ENCODE measurements at regions not wholly inside any gene's neighbourhood (a gene's known extent, or its start where the extent isn't known, plus 50 kb on each side); places are given as distances from the start of the nearest gene placed in this dataset.

- DNase-seq (ENCODE audit: extremely low read depth, low read depth): no peak
- H3K4me3 ChIP-seq (replicated peaks; ENCODE audit: low read depth, low read length): no peak overlapping the region
- TF ChIP-seq CTCF (IDR thresholded peaks at IDR 0.05; ENCODE audit: low read depth, low read length, missing control alignments): no peak
These were observed 124.0 kb downstream of the SPTSSA start for GRCh38 chr14:34338056-34338455.

GRCh38 chr14:34336501-34336900 lies 125.5 kb downstream of the SPTSSA start:
- TF ChIP-seq CTCF (IDR thresholded peaks at IDR 0.05; ENCODE audit: low read depth, low read length, missing control alignments): no peak
- DNase-seq (ENCODE audit: extremely low read depth, low read depth): no peak

GRCh38 chr14:34335968-34336367 lies 126.1 kb downstream of the SPTSSA start:
- TF ChIP-seq CTCF (IDR thresholded peaks at IDR 0.05; ENCODE audit: low read depth, low read length, missing control alignments): no peak
- no peak overlapping the region for H3K4me3 ChIP-seq (replicated peaks; ENCODE audit: low read depth, low read length)
- DNase-seq (ENCODE audit: extremely low read depth, low read depth): no peak

More at GRCh38 chr14:34336501-34336900, 125.5 kb downstream of the SPTSSA start:
- H3K4me3 ChIP-seq (replicated peaks; ENCODE audit: low read depth, low read length): no peak overlapping the region

GRCh38 chr14:34334329-34334728 lies 127.7 kb downstream of the SPTSSA start:
- DNase-seq (ENCODE audit: extremely low read depth, low read depth): no peak
- no peak for TF ChIP-seq CTCF (IDR thresholded peaks at IDR 0.05; ENCODE audit: low read depth, low read length, missing control alignments)
- H3K4me3 ChIP-seq (replicated peaks; ENCODE audit: low read depth, low read length): no peak overlapping the region

GRCh38 chr14:34331728-34332623 lies 130.1 kb downstream of the SPTSSA start:
- DNase-seq (ENCODE audit: extremely low read depth, low read depth): peak; percentile 32
- H3K4me3 ChIP-seq (replicated peaks; ENCODE audit: low read depth, low read length): no peak overlapping the region
- peak; percentile 81 for TF ChIP-seq CTCF (IDR thresholded peaks at IDR 0.05; ENCODE audit: low read depth, low read length, missing control alignments)

- DNase-seq (ENCODE audit: extremely low read depth, low read depth): no peak
- TF ChIP-seq CTCF (IDR thresholded peaks at IDR 0.05; ENCODE audit: low read depth, low read length, missing control alignments): no peak
- no peak overlapping the region for H3K4me3 ChIP-seq (replicated peaks; ENCODE audit: low read depth, low read length)
These were observed 131.2 kb downstream of the SPTSSA start for GRCh38 chr14:34330846-34331245.
